A549 (cell line): ENCODE measurements at regions not wholly inside any gene's neighbourhood (a gene's known extent, or its start where the extent isn't known, plus 50 kb on each side); places are given as distances from the start of the nearest gene placed in this dataset.

Experiments
- ATAC-seq, 2 experiments: fragments of 200-7000 bp in 1 of 2; fragments of >200 bp in 1 of 2; cut with Nextera tagmentation in 1 of 2; cut with Tn5 transposase in 1 of 2; 3 replicates each; pipeline versions ENCODE4 v1.8.0 to v1.9.1; 2018 to 2020; ENCODE audit warnings: mild to moderate bottlenecking in 1 of 2, moderate library complexity in 1 of 2
- CTCF ChIA-PET: fragments of 300-600 bp; sonication (Branson Sonifier 250); formaldehyde crosslinking; extraction: SDS; loops from one replicate; lab custom pipeline; 2021; ENCODE audit warnings: antibody characterized with exemption, inconsistent platforms; lab: Yijun Ruan, JAX
- POLR2A ChIA-PET: fragments of 350-600 bp; formaldehyde crosslinking; extraction: SDS; loops from one replicate; lab custom pipeline; 2021; ENCODE audit warnings: antibody characterized with exemption, inconsistent platforms; lab: Yijun Ruan, JAX
- DNase-seq, 2 experiments: peaks; one replicate each; pipeline versions ENCODE4 v3.0.0 to v3.0.0-alpha.2; 2011 to 2016; ENCODE audit warnings: low read depth in 1 of 2, low spot score in 1 of 2
- FAIRE-seq: peaks from 2 replicates; lab custom pipeline; 2011; peaks lifted over from hg19 to GRCh38; lab: Jason Lieb, UNC
- H3K27ac ChIP-seq, 2 experiments: fragments of >200 bp; sonication (Bioruptor Twin); formaldehyde crosslinking; 3 replicates each; pipeline ENCODE4 v1.5.1; 2016 to 2017
- H3K4me1 ChIP-seq: fragments of >200 bp; sonication (Bioruptor Twin); formaldehyde crosslinking; 3 replicates; pipeline ENCODE4 v1.6.1; 2016
- H3K4me2 ChIP-seq: fragments of >200 bp; sonication (Bioruptor Twin); formaldehyde crosslinking; 3 replicates; pipeline ENCODE4 v1.6.1; 2016
- H3K4me3 ChIP-seq: fragments of >200 bp; sonication (Bioruptor Twin); formaldehyde crosslinking; 3 replicates; pipeline ENCODE4 v1.5.1; 2016
- H3K9me3 ChIP-seq: fragments of >200 bp; sonication (Bioruptor Twin); formaldehyde crosslinking; 3 replicates; pipeline ENCODE4 v1.6.1; 2016
- CHD2 ChIP-seq: fragments of 150-350 bp; IDR thresholded peaks from 2 replicates; pipeline ENCODE4 v1.6.1; 2014; ENCODE audit warnings: low read length; ENCODE audit not compliant: partially characterized antibody
- CHD4 ChIP-seq: fragments of 200-600 bp; sonication (generic); IDR thresholded peaks from 2 replicates; pipeline ENCODE4 v1.6.1; 2016; ENCODE audit warnings: antibody characterized with exemption, mild to moderate bottlenecking, borderline replicate concordance
- EHF ChIP-seq: fragments of 250-450 bp; sonication (Bioruptor Pico); IDR thresholded peaks from 2 replicates; pipeline ENCODE4 v1.5.0; 2020; ENCODE audit warnings: mild to moderate bottlenecking
- EP300 ChIP-seq, 2 experiments: fragments of >200 bp; sonication (Bioruptor Twin); formaldehyde crosslinking; IDR thresholded peaks; 2 replicates in 1 of 2; 3 replicates in 1 of 2; pipeline ENCODE4 v1.6.1; 2016 to 2017
- ESRRA ChIP-seq: fragments of 150-350 bp; IDR thresholded peaks from 2 replicates; pipeline ENCODE4 v1.6.1; 2014; ENCODE audit warnings: mild to moderate bottlenecking, low read length, borderline replicate concordance
- FOSL2 ChIP-seq, 2 experiments: fragments of 450-650 bp in 1 of 2; fragments of >200 bp in 1 of 2; sonication (Bioruptor Twin) in 1 of 2; formaldehyde crosslinking; IDR thresholded peaks; 2 replicates each; pipeline versions ENCODE4 v1.5.0 to v1.6.1; 2016 to 2020; ENCODE audit warnings: mild to moderate bottlenecking in 1 of 2, moderate library complexity in 1 of 2
- GATA3 ChIP-seq: IDR thresholded peaks from 2 replicates; pipeline ENCODE4 v1.6.1; 2012; ENCODE audit warnings: borderline replicate concordance
- HOXB5 ChIP-seq: fragments of 250-450 bp; sonication (Bioruptor Pico); IDR thresholded peaks from 2 replicates; pipeline ENCODE4 v1.5.0; 2020; ENCODE audit warnings: mild to moderate bottlenecking, moderate library complexity
- KDM5A ChIP-seq: fragments of 200-600 bp; sonication (generic); IDR thresholded peaks from 2 replicates; pipeline ENCODE4 v1.6.1; 2016; ENCODE audit warnings: antibody characterized with exemption, mild to moderate bottlenecking
- MAX ChIP-seq: IDR thresholded peaks from 2 replicates; pipeline ENCODE4 v1.6.1; 2012
- MAZ ChIP-seq: fragments of 150-350 bp; IDR thresholded peaks from 2 replicates; pipeline ENCODE4 v1.6.1; 2014; ENCODE audit warnings: antibody characterized with exemption, low read depth, low read length, borderline replicate concordance
- NR3C1 ChIP-seq: fragments of >200 bp; sonication (Bioruptor Twin); formaldehyde crosslinking; IDR thresholded peaks from 3 replicates; pipeline ENCODE4 v1.6.1; 2017
- POLR2A ChIP-seq: IDR thresholded peaks from 2 replicates; pipeline ENCODE4 v1.6.1; 2012; ENCODE audit warnings: mild to moderate bottlenecking, low read length
- RARB ChIP-seq: fragments of 250-450 bp; sonication (Bioruptor Pico); IDR thresholded peaks from 2 replicates; pipeline ENCODE4 v1.8.0; 2021; ENCODE audit warnings: mild to moderate bottlenecking, moderate library complexity
- REST ChIP-seq: fragments of 200-600 bp; sonication (generic); IDR thresholded peaks from 2 replicates; pipeline ENCODE4 v1.6.1; 2016; ENCODE audit warnings: antibody characterized with exemption, mild to moderate bottlenecking, moderate library complexity
- RFX5 ChIP-seq: fragments of 450-650 bp; IDR thresholded peaks from 2 replicates; pipeline ENCODE4 v1.7.1; 2014; ENCODE audit warnings: antibody characterized with exemption, mild to moderate bottlenecking, moderate library complexity
- SREBF2 ChIP-seq: fragments of 450-650 bp; IDR thresholded peaks from 2 replicates; pipeline ENCODE4 v1.6.1; 2014; ENCODE audit warnings: mild to moderate bottlenecking, moderate library complexity
- TP53 ChIP-seq: fragments of 250-450 bp; sonication (Bioruptor Pico); IDR thresholded peaks from 2 replicates; pipeline ENCODE4 v1.5.0; 2021; ENCODE audit warnings: mild to moderate bottlenecking, moderate library complexity
- ZFP36 ChIP-seq: fragments of 450-650 bp; IDR thresholded peaks from 2 replicates; pipeline ENCODE4 v1.6.1; 2014; ENCODE audit warnings: borderline replicate concordance; ENCODE audit not compliant: partially characterized antibody
- WGBS: methylation state at CpG from one replicate; pipeline ENCODE4 v1.1.6; 2017; ENCODE audit errors: missing lambda C conversion rate; 5-methylcytosine and 5-hydroxymethylcytosine counted together
- TF ChIP-seq, protein P1 (sequence below): fragments of >200 bp; sonication (Bioruptor Twin); formaldehyde crosslinking; IDR thresholded peaks from 2 replicates; pipeline ENCODE4 v1.6.1; 2016
- TF ChIP-seq, protein P2 (sequence below): fragments of >200 bp; sonication (Bioruptor Twin); formaldehyde crosslinking; IDR thresholded peaks from 3 replicates; pipeline ENCODE4 v1.6.1; 2016
- TF ChIP-seq, protein P3 (sequence below): fragments of >200 bp; sonication (Bioruptor Twin); formaldehyde crosslinking; IDR thresholded peaks from 3 replicates; pipeline ENCODE4 v1.5.1; 2016

DNA sequence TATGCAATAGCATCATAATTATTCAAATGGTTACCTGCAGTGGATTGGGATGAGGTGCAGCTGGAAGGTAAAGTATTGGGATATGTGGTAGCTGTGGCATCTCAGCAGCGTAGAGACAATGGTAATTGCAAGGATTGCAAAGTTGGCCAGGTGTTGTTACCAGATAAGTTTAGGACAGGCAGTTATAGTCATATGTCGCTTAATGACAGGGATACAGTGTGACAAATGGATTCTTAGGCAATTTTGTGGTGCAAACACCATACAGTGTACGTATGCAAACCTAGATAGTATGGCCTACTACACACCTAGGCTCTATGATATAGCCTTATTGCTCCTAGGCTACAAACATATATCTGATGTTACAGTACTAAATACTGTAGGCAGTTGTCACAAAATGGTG is 163.5 kb upstream of the LYZL2 start:
- Histone ChIP-seq H3K4me1 (no peaks in the 10 kb centered on the region), H3K4me2 (no peak overlapping the region), H3K4me3 (no peak overlapping the region), H3K27ac (no peak overlapping the region)
- CTCF ChIA-PET: no interaction called here
- DNase-seq: no peak
- ATAC-seq: no peak
- WGBS: 41% methylated on average over 3 of the region's 3 CpGs
- POLR2A ChIA-PET: no interaction called here
- no peak for FAIRE-seq
- no peak for TF ChIP-seq TP53
- TF ChIP-seq, all 56 proteins: peak for 0
- H3K9me3 ChIP-seq: no peaks in the 10 kb centered on the region

- H3K4me3 ChIP-seq: no peak overlapping the region
- 17% methylated on average over 2 of the region's 2 CpGs for WGBS
- H3K9me3 ChIP-seq: no peaks in the 10 kb centered on the region
- FAIRE-seq: no peak
- no peak for ATAC-seq
- DNase-seq: no peak
- H3K27ac ChIP-seq: no peak overlapping the region
- ChIA-PET POLR2A (no interaction called here), CTCF (interaction anchor here (1.0 kb wide), 1 partner anchor 9 kb away, joined by 4 read pairs; no protein-coding TSS in a partner anchor)
- no peaks in the 10 kb centered on the region for H3K4me1 ChIP-seq
- TF ChIP-seq CHD4 (no peak), NR3C1 (no peak), POLR2A (no peak), ESRRA (no peak), GATA3 (no peak)
- TF ChIP-seq, protein P1, sequence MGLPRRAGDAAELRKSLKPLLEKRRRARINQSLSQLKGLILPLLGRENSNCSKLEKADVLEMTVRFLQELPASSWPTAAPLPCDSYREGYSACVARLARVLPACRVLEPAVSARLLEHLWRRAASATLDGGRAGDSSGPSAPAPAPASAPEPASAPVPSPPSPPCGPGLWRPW: no peak
- no peak overlapping the region for H3K4me2 ChIP-seq
These were observed 162.5 kb upstream of the LYZL2 start for GRCh38 chr10:30792025-30792424.

DNA sequence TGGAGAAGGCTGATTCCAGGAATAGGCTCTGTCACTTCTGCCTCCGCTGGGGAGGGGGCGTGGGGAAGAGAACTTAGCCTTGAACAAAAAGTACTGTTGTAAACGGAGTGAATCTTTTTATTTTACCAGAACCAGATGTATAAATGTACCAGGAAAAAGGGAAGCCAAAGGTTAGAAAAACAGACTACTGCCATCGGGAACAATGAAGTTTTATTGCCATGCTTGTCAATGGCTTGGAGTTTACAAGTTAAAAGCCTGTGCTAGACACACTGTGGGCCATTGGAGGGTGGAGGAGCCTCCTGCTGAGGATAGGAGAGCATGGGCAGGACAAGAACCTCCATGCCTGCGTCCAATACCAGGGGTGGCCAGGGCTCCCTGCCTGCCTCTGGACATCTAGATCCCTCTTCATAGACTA is 161.7 kb upstream of the LYZL2 start:
- no peak for TF ChIP-seq RFX5
- TF ChIP-seq RARB (CRISPR knock-in tag): no peak
- no peak for TF ChIP-seq FOSL2 (IDR thresholded peaks at IDR 0.05)
- no peak for TF ChIP-seq FOSL2 (CRISPR knock-in tag; IDR thresholded peaks at IDR 0.05)
- no peak for TF ChIP-seq CHD2
- no peak for TF ChIP-seq MAX
- TF ChIP-seq KDM5A: no peak
- TF ChIP-seq EHF (CRISPR knock-in tag): no peak
- TF ChIP-seq HOXB5: no peak
- TF ChIP-seq, protein P2, sequence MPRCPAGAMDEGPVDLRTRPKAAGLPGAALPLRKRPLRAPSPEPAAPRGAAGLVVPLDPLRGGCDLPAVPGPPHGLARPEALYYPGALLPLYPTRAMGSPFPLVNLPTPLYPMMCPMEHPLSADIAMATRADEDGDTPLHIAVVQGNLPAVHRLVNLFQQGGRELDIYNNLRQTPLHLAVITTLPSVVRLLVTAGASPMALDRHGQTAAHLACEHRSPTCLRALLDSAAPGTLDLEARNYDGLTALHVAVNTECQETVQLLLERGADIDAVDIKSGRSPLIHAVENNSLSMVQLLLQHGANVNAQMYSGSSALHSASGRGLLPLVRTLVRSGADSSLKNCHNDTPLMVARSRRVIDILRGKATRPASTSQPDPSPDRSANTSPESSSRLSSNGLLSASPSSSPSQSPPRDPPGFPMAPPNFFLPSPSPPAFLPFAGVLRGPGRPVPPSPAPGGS: no peak
- no peak for TF ChIP-seq SREBF2
- no peak for TF ChIP-seq ZFP36
- TF ChIP-seq, protein P3, sequence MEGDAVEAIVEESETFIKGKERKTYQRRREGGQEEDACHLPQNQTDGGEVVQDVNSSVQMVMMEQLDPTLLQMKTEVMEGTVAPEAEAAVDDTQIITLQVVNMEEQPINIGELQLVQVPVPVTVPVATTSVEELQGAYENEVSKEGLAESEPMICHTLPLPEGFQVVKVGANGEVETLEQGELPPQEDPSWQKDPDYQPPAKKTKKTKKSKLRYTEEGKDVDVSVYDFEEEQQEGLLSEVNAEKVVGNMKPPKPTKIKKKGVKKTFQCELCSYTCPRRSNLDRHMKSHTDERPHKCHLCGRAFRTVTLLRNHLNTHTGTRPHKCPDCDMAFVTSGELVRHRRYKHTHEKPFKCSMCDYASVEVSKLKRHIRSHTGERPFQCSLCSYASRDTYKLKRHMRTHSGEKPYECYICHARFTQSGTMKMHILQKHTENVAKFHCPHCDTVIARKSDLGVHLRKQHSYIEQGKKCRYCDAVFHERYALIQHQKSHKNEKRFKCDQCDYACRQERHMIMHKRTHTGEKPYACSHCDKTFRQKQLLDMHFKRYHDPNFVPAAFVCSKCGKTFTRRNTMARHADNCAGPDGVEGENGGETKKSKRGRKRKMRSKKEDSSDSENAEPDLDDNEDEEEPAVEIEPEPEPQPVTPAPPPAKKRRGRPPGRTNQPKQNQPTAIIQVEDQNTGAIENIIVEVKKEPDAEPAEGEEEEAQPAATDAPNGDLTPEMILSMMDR: no peak
- no peak for TF ChIP-seq EP300 (IDR thresholded peaks at IDR 0.05)
- TF ChIP-seq MAZ: no peak
- TF ChIP-seq ESRRA: no peak
- no peak for TF ChIP-seq REST
- FAIRE-seq: no peak
- Histone ChIP-seq H3K4me2 (no peak overlapping the region), H3K27ac (no peak overlapping the region), H3K9me3 (no peaks in the 10 kb centered on the region), H3K4me3 (no peak overlapping the region), H3K4me1 (no peaks in the 10 kb centered on the region)
- no peak for DNase-seq
- no peak for ATAC-seq
- CTCF ChIA-PET: no interaction called here
- WGBS: 46% methylated on average over 5 of the region's 5 CpGs
- POLR2A ChIA-PET: no interaction called here
